Fibroblast of skin of right quadriceps (primary cell): ENCODE measurements at regions not wholly inside any gene's neighbourhood (a gene's known extent, or its start where the extent isn't known, plus 50 kb on each side); places are given as distances from the start of the nearest gene placed in this dataset.

Experiments used
- DNase-seq: peaks from one replicate; pipeline ENCODE4 v3.0.0-alpha.2; 2013

DNA sequence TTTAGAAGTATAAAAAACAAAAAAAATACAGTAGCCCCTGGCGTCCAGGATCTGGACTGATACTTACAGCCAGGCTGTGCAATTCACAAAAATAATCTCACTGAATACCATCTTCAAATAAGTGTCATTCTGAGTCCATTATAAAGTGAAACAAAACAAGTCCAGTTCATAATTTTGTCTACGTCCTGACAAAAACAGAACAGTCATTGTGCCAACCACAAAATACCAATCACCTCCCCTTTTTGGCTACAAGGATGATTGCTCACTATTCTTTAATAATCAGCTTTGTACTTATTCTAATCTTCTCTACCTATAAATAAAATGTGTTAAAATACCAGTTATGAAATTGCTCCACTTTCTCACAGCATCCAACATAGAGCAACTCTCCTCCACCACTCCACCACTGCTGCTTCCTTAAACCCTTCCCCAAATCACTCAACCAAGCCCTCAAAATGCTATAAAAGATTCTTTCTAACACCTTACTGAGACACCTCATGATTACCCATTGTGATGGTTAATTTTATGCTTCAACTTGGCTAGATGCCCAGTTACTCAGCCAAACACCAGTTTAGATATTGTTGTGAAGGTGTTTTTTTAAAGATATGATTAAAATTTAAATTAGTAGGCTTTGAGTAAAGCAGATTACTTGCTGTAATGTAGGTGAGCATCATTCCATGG lies 479.8 kb upstream of the SEMA3A start:
- DNase-seq = no peak

DNA sequence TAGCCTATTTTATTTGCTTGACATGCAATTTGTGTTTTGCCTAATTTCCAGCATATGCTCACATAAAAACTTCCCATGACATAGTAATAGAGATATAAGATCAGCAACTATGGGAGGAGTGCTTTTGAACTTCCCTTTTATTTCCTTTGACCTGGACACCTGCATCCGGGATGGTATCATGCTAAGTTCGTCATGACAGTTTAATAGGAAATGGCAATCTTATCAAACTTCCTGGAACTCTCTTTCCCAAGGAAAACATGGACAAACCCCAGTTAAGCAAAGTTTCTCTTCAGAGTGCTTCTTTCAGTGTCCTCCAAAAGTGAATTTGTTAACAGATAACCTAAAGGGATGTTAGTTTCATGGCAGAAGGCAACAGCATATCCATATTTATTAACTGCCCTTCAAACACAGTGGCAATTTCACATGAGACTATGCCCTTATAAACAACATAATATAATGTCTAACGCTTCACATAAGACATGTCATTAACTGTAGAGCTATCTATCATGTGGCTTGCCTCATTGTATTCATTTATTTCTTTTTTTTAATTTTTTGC lies 474.7 kb upstream of the SEMA3A start:
- no peak for DNase-seq

DNA sequence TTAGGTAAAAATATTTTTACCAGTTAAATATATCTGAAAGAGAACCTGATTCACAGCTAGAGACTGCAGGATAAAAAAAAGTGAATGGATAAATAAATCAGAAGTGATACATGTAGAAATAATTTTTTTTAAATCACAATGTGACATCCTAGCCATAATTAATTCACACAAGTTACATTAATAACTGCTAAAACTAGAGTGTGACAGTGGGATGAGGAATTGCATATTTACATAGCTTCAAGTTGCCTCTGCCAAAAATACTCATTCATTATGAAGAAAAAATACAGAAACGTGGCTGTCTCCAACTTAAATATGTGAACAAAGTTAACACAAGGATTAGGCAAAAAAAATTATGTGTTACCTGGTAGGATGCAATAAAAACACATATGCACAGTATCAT lies 473.5 kb upstream of the SEMA3A start:
- no peak for DNase-seq

DNA sequence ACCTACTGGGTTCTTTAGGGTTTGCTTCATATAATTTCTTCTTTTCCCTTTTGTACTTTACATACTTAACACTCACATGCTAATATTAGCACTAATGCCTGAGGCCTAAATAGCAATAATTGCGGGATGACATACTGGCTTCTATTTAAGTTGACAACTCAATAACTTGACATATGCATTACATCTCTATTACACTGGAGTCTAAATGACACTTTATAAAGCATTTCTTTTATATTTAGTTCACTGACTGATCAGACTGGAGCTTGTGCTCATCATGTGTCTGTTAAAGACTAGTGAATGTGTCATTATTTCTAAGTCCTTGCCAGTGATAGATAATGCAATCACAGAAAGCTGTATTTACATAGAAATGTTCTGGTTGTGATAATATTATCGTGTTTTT lies 472.1 kb upstream of the SEMA3A start:
- no peak for DNase-seq

DNA sequence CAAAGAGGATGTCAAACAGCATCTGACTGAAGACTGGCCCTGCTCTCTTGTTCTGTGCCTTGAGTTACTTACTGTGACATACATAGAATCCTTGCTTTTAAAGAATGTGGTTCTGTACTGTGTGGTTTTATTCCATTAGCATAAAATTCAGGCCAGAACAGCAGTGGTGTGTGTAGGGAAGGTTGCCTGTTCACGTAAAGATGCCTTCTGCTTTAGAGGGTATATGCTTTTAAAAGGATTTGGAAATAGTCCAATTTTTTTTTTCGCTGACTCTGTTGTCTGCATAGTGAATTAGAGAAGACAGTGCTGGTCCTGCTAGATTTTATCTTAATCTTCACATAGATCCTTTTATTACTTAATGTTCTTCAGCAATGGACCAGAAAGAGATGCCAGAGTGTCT lies 470.8 kb upstream of the SEMA3A start:
- no peak for DNase-seq

DNA sequence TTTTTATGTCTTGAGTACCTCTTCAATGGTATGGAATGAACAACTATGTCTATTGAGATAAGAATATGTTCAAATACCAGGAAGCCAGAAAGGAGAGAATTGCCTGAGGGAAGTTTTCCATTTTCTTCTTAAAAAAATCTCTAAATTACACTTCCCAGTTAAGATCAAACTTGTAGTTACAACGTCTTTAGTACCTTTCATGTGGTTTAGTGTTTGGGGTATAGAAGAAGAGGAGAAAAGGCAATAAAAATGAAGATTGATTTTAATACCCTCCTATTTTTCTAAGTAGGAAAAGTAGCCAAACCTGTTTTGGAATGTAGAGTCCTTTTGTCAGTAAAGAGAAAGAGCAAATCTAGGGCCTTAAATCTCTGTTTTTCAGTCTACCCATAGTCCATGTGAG lies 470.0 kb upstream of the SEMA3A start:
- no peak for DNase-seq

DNA sequence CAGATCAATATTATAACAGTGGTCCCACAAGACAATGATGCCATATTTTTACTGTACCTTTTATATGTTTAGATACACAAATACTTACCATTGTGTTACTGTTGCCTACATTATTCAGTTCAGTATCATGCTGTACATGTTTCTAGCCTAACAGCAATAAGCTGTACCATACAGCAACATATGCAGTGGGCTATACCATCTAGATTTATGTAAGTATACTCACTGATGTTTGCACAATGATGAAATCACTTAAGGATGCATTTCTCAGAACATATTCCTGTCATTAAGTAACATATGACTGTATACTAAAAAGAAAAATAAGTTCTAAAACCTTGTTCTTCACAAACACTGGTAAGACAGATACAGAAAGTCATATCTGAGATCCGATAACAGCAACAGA lies 468.6 kb upstream of the SEMA3A start:
- DNase-seq = peak; percentile 30

DNA sequence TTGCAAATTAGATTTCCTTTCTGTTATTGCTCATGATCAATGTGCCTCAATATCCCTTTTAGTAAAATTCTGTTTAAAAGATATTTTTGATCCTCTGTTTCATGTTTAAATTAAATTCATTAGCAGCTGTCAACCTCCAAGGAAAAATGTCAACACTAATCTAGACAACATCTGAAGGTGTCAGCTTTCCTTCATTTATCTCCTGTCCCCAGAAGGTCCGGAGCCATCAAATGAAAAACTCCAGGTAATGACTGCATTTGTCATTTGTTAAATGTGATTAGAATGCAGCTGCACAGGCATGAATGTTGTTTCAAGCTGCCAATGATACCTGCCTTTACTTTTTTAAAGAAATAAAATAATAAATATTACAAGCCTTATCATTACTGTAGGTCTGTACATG lies 463.7 kb upstream of the SEMA3A start:
- no peak for DNase-seq

DNA sequence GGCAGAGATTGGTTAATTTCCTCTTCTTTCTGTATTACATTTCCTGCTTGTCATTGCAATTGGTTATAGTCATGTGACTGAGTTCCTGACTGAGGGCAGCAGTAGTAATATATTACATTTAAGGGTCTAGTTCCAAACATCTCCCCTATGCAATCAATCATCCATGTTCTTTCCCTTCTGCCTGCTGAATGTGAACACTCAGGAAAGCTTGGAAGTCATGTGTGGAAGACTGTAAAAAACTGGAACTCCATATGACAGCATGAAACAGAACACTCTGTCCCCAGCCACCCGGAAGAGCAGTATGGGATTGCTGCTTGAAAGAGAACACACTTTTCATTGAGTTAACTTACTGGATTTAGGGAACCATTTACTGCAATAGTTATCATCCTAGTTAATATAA lies 459.7 kb upstream of the SEMA3A start:
- no peak for DNase-seq

DNA sequence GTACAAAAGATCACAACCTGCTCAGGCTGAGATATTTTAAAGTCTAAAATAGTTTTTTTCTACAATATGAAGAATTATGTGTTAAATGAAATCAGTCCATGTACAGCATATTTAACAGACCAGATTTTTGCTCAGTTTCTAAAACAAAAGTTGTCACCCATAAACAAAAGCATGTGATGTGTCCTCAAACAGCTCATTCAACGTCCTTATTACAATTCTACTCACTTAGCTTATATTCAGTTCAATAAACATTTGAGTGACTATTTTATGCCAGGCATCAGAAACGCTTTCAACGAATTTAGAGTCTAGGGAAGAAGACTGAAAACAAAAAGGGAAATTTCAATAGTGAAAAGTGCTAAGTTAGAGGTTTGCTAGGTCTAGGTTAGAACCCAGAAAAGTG lies 457.3 kb upstream of the SEMA3A start:
- no peak for DNase-seq

DNA sequence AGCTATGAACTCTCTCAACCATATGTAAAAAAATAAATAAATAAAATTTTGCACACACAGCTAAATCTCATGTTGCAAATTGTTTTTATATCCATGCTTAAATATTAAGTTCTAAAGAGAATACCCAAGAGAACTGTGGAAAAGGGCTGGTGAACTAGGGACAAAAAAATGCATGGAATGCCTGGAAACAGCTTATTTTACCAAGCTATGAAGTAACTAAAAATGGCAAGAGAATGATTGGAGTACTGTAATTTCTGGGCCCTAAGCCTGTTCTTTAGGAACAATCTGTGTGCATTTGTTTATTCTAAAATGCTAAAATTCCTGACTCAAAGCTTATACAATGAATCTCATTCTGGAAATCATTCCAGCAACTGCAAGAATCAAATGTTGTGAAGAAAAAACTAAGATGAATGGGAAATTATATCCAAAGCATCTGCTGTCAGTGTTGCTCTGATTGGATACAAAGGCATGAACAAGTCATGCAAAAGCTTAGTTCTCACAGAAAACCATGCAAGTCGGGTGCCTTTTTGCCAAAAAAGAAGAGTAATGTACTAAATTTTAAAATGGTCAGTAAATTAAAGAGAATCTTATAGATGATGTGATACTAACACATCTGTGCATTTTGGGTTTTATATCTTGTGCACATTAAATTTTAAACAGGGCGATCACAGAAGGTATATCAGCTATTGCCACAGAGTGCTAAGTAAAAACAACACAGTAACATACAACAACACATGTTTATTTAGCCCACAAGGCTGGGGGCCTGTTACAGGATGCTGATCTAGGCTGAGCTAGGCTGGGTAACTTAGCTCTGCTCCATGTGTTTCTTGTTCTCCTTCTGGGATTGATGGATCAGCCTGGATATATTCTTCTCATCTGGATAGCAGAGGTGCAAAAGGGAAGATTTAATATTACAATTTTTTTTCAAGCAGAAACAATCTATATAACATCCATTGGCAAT lies 453.5 kb upstream of the SEMA3A start:
- DNase-seq = peak; percentile 97

DNA sequence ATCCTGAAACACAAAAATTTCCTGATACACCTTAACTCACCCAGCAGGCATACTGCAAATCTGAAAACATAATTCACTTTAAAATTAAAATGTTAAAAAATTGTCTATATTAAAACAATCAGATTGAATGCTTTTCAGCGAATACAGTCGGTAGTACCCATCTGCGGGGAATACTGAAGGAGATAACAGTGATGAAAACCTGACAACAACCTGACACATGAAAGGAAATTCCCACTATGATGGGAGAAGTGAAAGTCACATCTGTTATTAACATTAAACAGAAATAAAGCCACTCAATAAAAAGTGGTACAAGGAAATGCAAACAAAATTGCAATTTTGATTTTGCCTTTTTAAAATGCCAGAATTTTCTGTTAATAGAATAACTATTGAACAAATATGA lies 448.0 kb upstream of the SEMA3A start:
- no peak for DNase-seq

DNA sequence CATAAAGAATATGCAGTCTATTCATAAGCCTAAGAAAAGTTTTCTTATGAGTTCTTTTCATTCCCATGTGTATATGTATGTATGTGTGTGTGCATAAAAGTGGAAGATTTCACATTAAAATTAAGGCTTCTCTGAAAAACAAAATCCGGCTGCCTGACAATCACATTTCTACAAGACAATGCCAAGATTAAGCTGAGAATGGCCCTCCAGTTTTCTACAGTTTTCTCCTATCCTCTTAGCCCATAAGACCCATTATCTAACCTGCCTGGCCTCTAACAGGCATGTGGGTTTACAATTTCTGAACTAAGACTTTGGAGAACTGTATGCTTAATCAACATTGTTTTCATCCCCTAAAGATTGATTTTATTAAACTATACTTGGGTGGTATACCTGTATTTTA lies 446.0 kb upstream of the SEMA3A start:
- no peak for DNase-seq

DNA sequence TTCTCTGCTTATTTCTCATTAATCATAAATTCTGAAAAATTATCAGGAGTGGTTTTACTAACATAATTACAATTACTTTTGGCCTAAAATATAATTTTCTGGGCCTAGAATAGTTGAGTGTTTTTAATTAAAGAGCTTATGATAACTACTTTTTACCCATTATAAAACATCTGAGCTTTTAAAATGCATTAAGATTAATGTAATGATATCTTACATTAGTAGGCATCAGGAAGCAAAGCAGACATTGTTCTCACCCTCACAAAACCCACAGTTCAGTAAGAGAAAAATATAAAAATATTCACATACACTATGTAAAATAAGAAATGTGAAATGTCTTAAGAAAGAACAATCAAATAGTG lies 443.7 kb upstream of the SEMA3A start:
- no peak for DNase-seq

DNA sequence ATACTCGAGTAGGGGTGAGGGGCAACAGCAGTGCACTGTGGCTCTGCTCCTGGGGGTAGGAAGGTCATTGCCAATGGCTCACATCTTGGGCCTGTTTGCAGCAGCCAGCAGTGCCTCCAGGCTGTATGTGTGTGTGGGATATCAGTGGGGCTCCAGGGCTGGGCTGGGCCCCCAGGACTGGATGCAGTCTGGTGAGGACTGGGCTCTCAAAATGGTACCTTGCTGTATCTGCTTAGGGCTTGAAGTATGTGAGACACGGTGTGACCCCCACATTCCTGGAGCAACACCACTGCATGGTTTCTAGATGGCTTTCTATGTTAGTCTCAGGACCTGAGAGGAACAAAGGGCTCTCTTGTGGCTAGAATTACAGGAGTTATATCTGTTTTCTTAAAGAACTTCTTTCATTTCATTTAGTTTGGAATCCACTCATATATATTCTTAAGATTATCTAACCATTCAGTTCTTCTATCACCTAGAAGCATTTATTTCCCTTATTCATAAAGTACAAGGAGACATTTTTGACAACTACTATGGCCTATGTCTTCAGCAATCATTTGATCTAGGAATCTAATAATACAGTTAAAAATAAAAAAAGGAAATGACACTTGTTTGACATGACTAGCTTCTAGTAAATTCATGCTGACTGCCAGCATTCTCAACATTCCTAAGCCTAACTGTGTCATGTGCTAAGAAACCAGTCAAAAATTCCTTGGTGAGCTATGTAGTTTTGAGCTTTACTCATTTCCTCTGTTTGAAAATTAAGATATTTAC lies 443.2 kb upstream of the SEMA3A start:
- peak; percentile 94 for DNase-seq

DNA sequence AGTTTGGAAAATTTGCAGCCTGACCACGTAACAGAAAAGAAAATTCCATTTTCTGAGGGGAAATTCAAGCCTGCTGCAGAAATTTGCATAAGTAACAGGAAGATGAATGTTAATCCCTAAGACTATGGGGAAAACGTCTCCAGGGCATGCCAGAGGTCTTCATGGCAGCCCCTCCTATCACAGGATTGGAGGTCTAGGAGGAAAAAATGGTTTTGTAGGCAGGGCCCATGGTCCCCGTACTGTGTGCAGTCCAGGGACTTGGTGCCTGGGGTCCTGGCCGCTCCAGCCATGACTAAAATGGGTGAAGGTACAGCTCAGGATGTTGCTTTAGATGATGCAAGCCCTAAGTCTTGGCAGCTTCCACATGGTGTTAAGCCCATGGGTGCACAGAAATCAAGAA lies 437.3 kb upstream of the SEMA3A start:
- no peak for DNase-seq

DNA sequence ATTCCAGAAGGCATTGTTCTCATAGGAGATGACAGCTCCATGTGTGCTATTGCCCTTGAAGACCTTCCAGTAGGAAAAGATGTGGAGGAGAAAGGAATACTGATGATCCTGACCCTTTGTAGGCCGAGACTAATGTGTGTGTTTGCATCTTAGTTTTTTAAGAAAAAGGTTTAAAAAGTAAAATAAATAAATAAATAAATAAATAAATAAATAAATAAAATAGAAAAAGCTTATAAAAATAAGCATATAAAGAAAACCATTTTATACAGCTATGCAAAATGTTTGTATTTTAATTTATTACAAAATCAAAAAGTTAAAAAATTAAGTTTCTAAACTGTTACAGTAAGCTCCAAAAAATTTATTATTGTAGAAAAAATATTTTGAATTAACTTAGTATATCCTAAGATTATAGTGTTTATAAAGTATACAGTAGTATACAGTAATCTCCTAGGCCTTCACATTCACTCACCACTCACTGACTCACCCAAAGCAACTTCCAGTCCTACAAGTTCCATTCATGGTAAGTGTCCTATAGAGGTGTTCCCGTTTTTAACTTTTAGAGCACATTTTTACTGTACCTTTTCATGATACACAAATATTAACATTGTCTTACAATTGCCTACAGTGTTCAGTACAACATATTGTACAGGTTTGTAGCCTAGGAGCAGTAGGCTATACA lies 435.2 kb upstream of the SEMA3A start:
- DNase-seq = no peak

DNA sequence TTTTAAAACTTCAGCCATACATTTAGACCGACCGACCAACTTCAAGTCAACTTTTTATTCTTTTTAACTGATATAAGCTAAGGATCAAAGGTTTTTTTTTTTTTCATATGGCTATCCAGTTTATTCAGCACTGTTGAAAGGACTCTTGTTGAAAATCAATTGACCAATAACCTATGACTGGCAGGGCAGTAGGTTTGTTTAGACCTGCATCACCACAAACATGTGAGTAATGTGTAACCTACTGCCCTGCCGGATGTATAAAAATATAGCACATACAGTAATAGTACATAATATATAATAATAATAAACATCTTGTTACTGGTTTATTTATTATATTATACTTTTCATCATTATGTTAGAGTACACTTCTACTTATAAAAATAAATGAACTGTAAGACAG lies 434.6 kb upstream of the SEMA3A start:
- DNase-seq = no peak

DNA sequence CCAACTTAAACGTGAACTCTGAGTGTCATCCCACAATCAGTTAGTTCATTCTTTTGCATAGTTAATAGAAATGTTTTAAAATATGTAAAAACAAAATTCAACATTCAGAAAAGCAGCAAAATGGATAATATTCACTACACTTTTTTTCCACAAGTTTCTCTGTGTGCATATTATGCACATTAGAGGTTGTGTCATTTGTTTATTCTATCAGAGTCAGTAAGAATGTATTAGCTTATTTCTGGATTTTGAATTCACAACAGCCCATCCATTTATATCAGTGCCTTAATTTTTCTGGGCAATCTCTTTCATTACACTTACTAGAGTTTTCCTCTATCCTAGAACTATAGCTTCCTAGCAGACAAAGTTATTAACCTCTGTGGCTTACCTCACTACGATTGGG lies 432.7 kb upstream of the SEMA3A start:
- DNase-seq = no peak

DNA sequence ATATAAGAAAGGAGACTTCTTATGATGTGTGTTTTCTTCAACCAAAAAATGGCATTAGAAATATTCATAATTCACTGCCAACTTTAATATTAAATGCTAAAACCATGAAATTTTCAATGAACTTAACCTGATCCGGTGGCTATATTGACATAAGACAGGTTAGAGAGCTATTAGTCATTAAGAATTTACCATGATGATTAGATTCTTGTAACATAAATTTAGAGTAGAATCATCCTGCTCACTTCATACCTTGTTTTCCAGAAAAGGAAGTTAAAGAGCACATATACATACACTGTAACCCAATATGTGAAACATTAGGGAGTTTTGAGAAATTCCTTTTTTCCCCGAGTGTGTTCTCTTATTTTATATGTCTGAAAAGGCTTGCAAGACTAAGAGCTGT lies 430.3 kb upstream of the SEMA3A start:
- no peak for DNase-seq

DNA sequence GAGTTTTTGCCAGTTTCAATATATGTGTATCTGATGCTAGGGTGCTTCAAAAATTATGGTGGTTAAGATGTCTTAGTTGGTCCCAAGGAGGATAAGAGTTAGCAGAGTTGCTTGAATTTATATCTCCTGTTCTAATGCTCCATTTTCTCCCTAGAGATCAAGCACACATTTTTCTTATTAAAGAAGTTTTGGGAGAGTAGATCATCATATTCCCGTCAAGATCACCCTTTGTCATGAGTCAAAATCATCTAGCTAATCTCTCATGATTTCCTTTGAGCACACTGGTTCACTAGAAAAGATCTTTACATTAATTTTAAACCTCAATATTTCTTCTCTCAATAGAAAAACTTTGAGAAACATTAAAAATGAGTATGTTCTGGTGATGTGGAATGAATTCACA lies 429.9 kb upstream of the SEMA3A start:
- peak; percentile 66 for DNase-seq

DNA sequence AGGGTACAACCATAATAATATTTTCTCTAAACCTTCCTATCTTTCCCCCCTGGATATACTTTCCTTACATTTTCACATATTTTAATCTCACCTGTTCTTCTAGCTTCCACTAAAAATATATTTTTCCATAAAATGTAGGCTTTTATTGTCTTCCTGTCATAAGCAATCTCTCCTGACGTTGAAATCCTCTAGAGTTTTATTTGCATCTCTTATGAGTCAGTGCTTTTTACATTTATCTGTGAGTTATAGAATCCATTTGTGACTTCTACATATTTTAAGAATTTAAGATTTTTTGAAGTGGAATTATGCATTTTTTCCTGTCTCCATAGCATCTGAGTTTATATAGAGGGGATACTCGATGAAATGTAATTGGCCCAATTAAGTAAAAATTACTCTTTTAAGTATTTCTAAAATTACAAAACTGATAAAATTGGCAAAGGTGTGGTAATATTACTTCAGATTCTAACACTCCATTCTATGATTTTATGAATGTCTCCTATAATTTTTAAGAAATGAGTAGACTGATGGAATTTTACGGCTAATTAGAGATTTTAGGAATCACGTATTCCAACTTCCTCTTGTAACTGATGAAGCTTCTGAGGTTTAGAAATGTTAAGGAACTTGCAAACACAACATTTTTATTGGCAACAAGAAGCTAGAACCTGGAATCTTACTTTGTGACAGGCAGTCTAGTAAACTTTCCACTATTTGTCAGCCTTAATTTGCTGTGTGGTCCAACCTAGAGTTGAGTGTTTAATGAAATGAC lies 422.9 kb upstream of the SEMA3A start:
- no peak for DNase-seq
